NCI-H146 treated with DMSO at 0.1 percent for 48 hours (cell line): ENCODE measurements at regions not wholly inside any gene's neighbourhood (a gene's known extent, or its start where the extent isn't known, plus 50 kb on each side); places are given as distances from the start of the nearest gene placed in this dataset.

Experiments used
- DNase-seq: peaks from one replicate; lab custom pipeline; 2025; ENCODE audit not compliant: unreplicated experiment; lab: John Stamatoyannopoulos, UW

DNA sequence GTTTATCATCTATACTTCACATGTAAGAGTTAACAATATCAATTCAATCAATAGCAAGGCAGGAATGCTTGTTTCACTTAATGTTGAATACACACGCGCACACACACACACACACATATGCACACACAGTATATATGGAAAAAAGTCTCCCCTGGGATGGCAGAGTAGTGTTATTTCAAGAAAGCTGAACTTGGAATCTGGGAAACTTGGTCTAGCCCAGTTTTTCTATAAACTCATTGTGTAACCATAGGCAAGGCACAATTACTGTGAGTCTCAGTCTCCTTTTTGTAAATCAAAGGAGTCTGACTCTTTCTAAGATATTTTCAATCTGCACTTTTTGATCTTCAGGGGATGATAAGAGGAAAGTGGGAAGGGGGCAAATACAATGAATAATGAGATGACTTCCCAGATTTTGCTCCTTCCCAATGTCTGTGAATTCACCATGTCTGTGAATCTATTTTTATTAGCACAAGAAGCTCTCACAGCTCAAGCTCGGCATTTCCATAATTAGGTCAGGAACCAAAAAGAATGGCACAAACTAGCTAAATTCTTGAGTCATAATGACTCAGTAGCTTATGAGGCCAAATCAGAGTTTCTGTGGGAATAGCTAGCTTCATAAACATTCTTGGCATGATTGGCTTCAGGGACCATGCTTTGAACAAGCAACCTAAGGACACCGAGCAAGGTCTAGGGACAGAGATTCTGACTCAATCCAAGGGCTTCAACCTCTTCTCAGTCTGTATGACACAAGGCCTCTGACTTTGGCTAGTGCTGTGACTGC is 227.4 kb upstream of the DCBLD2 start:
- no peak for DNase-seq

DNA sequence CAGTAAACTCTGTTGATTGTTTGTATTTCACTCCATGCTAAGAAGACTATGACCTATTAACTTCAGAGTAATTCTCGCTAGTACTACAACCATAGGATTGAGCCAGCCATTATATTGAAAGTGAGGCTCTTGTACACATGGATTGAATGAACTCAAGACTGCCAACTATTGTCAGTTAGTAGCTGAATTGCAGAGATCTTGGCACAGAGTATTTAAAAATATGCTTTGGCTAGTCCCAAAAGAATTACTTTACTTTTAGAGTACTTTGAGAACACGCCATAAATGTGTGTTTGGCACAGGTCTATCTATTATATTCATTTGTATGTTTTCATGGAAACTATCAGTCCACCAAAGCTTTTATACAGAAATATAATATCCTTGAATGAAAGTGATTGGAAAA is 226.7 kb upstream of the DCBLD2 start:
- no peak for DNase-seq

DNA sequence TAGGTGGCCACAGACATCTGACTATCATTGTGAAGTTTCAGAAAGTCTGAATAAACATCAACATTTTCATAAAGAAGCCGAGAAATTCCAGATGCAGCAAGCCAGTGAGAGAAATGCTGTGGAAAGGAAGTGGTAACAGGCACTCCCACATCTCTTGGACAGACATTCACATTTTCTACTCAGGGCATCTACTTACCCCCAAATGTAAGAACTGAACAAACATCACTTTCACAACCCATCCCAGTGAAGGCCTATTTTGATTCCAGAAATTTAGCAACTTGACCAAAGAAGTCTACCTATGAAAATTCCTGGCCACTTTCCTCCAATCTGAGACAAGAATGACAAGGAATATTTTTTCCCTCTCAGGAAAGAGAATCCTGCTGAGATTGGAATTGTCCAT is 224.8 kb upstream of the DCBLD2 start:
- DNase-seq = no peak

DNA sequence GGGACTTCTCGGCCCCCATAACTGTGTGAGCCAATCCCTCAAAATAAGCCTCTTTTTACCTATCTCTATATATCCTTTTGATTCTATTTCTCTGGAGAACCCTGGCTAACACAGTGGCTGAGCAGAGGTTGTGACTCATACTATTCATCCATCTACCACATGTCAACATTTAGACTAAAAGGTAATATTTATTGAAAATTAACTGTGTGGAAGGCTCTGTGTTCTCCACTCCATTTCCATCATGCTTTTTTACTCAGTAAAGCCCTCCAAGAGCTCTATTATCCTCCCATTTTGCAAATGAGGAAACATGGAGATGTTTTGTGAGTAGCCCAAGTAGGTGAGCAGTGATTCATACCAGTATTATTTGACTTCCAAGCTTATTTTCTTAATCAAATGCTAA is 217.9 kb upstream of the DCBLD2 start:
- DNase-seq = no peak

DNA sequence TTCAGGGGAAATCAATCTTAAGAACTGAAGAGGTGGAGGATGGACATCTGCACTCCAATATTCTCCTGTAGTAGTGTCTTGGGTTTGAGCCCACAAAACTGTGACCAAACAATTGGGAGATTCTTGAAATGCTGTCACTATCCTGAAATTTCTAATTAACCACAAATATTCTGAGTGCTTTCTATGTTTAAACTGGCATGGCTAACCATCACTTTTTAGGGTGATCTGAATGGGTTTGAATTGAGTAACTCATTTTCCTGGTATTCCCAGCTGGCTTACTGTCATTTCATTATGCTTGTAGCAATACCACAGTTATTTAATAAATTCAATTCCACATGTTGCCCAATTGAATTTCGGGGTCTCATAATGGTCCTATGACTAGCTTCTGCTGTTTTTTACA is 216.9 kb upstream of the DCBLD2 start:
- no peak for DNase-seq

DNA sequence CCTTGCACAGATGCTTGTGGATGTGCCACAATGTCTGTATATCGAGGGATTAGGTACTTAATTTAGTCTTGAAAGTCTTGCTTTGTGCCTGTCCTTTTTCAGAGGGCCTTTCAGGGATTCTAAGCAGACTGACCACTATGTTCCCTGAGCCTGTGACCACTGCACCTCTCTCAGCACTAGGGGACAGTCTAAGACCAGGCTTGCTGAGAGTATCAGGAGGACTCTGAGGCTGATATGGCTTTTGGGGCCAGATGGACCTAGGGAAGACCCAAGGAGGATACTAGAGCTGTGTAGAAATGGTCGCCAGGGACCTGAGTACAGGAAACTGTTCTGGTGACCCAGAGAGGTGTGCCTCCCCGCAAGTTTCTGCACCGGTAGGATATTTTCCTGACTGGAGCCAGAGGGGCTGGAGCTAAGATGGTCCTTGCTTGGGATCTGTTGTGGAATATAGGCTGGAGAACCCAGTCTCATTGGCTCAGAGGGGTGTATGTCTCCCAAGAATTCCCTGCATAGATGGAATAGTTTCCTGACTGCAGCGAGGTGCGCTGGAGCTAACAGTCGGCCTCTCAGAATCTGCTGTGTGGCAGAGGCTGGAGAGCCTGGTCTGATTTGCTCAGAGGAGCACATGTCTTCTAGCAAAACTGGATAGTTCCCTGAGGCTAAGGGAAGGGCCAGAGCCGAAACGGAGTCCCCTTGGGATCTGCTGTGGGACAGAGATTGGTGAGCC is 213.2 kb upstream of the DCBLD2 start:
- DNase-seq = no peak

DNA sequence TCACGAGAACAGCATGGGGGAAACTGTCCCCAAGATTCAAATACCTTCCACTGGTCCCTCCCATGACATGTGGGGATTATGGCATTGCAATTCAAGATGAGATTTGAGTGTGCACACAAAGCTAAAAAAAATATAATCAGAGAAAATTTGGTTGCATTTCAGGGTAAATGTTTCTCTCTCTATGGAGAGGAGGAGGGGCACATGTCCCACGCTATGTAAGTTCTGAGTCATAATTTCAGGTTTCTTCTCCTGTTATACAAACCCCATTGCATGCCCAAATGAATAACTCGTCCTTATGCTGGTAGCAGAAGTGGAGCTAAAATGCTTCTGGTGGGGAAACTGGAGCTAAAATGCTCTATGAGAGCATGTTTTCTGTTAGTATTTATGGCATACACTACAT is 209.7 kb upstream of the DCBLD2 start:
- no peak for DNase-seq

DNA sequence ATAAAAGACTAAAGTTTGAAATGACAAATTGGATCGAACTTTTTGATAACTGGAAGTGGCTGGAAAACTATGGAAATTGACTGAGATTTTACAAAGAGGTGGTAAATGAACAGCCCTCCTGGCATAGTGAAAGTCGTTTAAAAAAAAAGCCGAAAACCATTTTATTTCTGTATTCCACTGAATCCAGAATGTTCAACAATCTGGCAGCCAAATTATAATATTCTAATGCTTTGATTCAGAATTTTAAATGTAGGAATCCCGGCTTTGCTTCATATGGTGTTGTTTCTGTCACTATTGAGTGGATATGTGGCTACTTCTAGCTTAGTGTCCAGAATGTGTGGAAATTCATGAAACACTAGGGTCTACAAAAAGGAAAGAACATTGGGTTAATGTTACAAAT is 208.9 kb upstream of the DCBLD2 start:
- no peak for DNase-seq

DNA sequence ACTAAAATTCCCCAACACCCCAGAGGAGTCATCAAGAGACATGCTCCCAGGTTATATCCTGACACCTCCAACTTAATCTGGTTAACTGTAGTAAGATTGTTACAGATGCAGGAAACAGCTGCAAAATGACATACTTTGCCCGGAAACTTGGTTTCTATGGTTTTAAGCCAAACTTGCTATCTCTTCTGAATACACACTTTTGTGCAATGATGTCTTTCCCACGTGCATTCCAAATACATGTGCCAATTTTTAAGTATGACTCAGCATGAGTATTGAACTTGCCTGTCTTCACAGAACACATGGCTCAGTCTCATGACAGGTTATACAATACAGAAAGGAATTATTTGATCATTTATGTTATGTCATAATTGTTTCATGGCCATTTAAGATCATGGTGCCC is 207.0 kb upstream of the DCBLD2 start:
- DNase-seq = no peak

DNA sequence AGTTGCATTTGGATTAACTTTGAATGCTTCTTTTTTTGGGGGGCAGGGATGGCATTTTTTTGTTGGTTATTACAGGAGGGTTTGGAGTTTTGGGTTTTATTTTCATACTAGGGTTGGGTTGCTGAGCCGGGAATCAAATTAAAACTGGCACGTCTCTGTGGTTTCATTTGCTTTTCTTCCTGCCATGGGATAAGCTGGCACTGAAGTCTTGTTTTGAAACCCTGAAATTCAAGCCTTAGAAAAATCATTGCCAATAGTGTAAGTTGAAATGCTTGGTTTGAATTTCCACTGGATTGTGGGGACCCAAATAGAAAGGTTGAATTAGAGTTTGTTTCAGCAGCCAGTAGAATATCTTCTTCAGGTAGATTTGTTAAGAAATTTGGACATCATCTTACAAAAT is 193.1 kb upstream of the DCBLD2 start:
- no peak for DNase-seq

DNA sequence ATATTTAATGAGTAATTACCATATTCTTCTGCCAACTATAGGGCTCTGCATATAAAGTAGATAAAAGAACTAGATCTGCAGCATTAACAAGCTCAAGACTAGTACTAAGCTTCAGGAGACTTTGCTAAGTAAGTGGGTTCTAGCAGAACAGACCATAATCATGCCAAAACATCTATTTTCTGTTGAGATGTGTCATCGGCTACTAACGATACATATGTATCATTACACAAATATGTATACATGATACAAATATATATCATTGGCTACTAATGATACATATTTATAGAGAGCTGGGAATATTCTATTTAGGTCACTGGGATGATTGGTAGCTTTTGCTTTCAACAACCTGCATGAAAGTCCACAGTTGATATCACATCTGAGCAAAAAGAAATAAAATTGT is 185.8 kb upstream of the DCBLD2 start:
- DNase-seq = no peak

DNA sequence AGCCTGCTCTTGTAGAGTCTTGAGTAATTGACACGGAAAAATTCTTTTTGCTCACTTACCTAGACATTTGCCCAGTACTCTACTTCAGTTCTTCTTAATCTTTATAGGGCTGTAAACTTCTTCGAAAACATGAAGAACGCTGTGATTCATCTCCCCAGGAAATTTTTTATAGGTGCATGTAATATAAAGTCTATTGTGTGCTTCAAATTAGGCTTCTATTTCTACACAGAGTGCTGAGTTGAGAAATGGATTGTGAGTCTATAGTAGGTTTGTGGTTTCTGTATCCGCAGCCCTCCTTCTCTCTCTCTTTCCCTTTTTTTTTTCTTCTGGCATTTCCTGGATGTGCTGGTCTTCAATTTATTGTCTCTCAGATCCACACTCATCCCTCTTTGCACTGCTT is 183.3 kb upstream of the DCBLD2 start:
- DNase-seq = no peak

DNA sequence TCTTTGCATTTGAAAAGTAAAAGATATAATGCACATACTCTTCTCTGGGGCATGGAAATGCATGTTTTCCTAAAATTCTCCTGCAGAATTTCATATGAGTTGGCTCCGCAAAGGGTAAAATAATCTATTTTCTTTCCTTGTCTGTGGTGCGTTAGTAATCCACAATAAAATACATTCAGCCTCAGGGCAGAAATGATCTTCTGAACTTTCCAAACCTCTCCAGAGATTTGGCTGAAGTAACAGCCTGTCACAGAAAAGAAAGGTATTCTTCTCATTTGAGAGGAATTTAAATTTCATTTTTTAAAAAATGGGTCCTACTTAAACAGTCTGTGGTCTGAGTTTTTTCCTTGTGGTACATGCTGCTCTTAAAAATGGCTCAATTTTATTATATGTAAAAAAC is 182.7 kb upstream of the DCBLD2 start:
- DNase-seq = no peak

DNA sequence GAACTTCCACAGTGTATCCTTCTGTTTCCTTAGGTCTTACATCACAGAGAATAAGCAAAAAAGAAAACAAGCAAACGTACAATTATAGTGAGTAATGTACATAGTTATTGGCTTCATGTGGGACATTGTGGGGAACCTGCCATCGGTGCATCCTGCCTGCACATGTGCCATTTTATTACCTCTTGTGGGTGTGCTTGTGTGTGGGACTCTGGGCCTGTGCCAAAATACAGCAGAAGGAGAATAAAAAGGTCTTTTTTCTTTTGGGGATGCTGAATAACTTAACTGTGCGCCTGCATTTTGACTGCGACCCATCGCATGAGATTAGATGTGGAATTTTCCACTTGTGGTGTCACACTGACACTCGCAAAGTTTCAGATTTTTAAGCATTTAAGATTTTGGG is 169.6 kb upstream of the DCBLD2 start:
- no peak for DNase-seq

DNA sequence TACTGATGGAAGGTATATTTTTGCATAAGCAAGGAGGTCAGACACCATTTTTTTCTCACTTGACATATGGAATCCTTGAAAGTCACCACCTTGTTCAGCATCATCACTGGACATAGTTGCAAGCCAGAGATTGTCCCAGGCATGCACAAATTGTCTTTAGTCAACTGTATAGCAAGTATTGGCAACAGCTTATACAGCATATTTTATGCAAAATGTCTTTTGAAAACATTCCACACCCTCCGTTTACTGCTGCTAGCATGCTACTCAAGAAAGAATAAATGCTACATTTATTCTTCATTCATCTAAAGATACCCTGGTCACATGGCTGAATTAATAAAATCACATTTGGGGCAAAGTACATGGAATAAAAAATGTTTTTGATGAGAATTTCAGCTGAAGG is 168.5 kb upstream of the DCBLD2 start:
- DNase-seq = no peak

DNA sequence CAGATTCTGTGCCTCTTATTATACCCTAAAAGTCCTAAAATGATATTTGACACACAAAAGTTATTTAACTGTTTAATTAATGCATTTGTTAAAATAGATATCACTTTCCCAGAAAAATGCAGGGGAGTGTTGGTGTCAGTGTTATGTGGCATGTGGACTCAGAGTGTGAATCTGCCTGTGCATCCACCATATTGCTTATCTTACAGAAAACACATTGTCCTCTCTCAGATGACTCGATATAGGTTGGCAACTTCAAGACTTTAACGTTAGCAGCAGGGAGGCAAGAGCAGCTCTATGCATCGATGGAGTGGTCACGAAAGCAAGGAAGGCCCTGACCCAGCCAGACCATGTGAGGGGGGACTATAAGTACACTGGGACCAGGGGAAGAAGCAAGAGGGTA is 165.4 kb upstream of the DCBLD2 start:
- DNase-seq = no peak

DNA sequence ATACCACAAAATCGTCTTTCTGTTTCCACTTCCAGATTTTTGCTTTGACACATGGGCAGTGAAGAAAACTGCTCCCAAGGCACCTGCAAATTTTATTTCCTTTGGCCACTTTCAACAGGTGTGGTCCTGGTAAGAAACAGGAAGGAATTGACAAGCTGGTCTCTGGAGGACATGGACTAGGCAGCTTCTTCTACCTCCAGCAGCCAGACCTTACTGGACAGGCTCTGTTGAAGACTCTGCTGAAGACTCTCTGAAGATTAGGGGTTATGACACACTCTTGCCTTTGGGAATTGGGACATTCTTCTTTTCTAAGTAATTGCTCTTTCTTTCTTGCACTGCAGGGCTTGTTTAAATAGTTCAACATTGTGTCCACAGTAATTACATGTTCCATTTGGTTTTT is 147.7 kb upstream of the DCBLD2 start:
- DNase-seq = no peak

DNA sequence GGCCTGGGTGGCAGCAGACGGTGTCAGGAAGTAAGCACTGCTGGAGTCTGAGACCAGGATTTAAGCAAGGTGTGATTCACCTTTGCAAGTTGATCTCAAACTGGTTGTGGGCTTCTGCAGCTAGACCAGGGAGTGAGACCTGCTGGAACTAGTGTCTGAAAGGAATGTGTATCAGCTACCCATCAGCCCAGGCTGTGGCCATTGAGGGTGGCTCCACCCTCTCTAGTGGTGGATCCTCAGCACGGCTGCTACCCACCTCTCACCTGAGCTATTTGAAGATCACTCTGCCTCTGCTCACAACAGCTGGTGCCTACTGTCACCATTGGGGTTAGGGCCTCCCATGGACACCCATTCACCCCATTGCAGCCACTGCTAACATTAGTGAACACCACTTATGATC is 140.3 kb upstream of the DCBLD2 start:
- DNase-seq = no peak

DNA sequence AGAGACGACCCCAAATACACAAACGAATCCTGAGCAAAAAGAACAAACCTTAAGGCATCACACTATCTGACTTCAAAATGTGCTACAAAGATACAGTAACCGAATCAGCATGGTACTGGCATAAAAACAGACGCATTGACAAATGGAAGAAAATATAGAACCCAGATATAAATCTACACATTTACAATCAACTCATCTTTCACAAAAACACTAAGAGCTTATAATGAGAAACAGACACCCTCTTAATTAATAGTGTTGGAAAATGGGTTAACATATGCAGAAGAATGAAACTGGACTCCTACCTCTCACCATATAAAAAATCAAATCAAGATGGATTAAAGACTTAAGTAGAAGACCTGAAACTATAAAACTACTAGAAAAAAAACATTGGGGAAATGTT is 130.3 kb upstream of the DCBLD2 start:
- no peak for DNase-seq

DNA sequence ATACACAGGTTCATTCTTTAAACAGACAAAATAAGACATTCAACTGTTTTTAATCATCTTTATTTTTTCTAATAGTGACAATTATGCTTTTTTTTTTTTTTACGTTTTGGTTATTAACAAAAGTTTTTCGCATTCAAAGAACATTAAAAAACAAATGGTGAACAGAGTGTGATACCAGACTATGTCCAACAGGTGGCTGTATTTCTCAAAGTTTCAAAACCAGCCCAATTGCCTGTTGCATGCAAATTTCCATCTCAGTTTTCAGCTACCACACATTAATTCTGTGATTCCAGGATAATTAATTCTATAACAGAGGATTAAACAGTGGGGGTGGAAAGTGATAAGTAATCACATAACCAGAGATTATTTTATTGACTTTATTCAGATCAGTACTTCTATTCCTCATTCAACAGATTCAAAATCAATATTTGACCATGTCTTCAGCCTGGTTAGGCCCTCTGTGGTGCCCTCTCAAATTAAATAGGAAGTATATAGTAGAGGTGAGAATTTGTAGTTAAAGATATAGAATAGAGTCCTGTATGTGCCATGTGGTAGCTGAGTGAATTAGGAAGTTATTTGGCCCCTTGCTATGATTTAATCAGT is 122.2 kb upstream of the DCBLD2 start:
- DNase-seq = no peak

DNA sequence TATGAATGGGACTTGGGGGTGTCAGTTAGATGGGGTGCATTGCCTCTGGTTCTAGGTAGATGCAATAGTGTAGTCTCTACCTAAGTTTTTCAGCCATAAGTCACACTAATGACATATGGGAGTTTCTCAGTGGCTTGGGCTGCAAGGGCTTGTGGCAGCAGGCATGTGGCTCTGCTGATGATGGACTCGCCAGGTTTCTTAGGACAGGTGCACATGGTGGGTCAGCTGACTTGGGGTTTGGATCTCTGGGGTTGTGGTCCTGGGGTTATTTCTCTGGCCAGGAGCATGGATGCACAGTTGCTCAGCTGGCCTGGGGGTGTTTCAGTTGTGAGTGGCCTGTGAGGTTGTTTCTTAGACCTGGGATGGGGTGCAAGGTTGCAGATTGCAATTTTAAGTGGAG is 120.0 kb upstream of the DCBLD2 start:
- no peak for DNase-seq

DNA sequence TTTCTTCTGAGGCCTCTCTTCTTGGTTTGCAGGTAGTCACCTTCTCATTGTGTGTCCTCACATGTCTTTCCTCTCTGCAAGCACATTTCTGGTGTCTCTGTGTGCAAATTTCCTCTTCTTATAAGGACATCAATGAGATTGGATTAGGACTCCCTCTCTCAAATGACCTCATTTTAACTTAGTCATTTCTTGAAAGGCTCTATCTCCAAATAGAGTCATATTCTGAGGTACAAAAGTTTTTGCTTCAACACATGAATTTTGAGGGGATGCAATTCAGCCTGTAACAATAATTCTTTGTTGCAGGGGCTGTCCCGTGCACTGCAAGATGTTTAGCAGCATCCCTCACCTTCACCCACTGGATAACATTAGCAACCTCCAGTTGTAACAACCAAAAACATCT is 115.0 kb upstream of the DCBLD2 start:
- DNase-seq = no peak
